Body of pancreas (tissue), 4 donors: ENCODE measurements at regions not wholly inside any gene's neighbourhood (a gene's known extent, or its start where the extent isn't known, plus 50 kb on each side); places are given as distances from the start of the nearest gene placed in this dataset.

Experiments
- ATAC-seq: fragments of 150-250 bp; one replicate; pipeline ENCODE4 v1.9.1; 2016
- DNase-seq, 4 donors: peaks; one replicate each; pipeline ENCODE4 v3.0.0-alpha.2; 2019
- H3K27ac ChIP-seq, 4 donors: fragments of 200-600 bp; sonication (generic); 1 replicate in 3 of 4; 2 replicates in 1 of 4; pipeline versions ENCODE4 v1.5.1 to v1.6.1; 2016 to 2019; ENCODE audit warnings: mild to moderate bottlenecking in 1 of 4, mixed read lengths in 1 of 4, moderate library complexity in 1 of 4
- H3K27me3 ChIP-seq, 2 donors: fragments of 200-600 bp; sonication (generic); one replicate each; pipeline ENCODE4 v1.6.0; 2016; ENCODE audit warnings: mild to moderate bottlenecking in 1 of 2
- H3K36me3 ChIP-seq, 2 donors: fragments of 200-600 bp; sonication (generic); replicated peaks in 1 of 2; 2 replicates each; pipeline ENCODE4 v1.5.1; 2016; ENCODE audit warnings: low read depth in 2 of 2; ENCODE audit not compliant: insufficient read depth in 1 of 2
- H3K4me1 ChIP-seq: fragments of 200-600 bp; sonication (generic); one replicate; pipeline ENCODE4 v1.6.0; 2016
- H3K4me3 ChIP-seq, 2 donors: fragments of 200-600 bp; sonication (generic); 1 replicate in 1 of 2; 2 replicates in 1 of 2; pipeline ENCODE4 v1.5.1; 2016 to 2019
- H3K9me3 ChIP-seq, 3 donors: fragments of 200-600 bp; sonication (generic); 1 replicate in 2 of 3; 2 replicates in 1 of 3; pipeline ENCODE4 v1.5.1; 2016
- CTCF ChIP-seq, 7 experiments: fragments of 450-650 bp in 4 of 7; fragments of 200-600 bp in 3 of 7; sonication (generic) in 3 of 7; IDR thresholded peaks; one replicate each; pipeline ENCODE4 v1.5.1; 2016 to 2019; ENCODE audit warnings: antibody characterized with exemption in 7 of 7
- POLR2A ChIP-seq, 3 donors: fragments of 450-650 bp; IDR thresholded peaks; one replicate each; pipeline ENCODE4 v1.6.1; 2016; ENCODE audit warnings: antibody characterized with exemption in 3 of 3, mild to moderate bottlenecking in 2 of 3
- WGBS, 2 donors: methylation state at CpG; one replicate each; pipeline ENCODE4 v1.1.5; 2017; 5-methylcytosine and 5-hydroxymethylcytosine counted together
- intact Hi-C: fragments of 100-400 bp; cut with DNase I; formaldehyde crosslinking; loops from one replicate; pipeline ENCODE4 v1.15.1; 2023

DNA sequence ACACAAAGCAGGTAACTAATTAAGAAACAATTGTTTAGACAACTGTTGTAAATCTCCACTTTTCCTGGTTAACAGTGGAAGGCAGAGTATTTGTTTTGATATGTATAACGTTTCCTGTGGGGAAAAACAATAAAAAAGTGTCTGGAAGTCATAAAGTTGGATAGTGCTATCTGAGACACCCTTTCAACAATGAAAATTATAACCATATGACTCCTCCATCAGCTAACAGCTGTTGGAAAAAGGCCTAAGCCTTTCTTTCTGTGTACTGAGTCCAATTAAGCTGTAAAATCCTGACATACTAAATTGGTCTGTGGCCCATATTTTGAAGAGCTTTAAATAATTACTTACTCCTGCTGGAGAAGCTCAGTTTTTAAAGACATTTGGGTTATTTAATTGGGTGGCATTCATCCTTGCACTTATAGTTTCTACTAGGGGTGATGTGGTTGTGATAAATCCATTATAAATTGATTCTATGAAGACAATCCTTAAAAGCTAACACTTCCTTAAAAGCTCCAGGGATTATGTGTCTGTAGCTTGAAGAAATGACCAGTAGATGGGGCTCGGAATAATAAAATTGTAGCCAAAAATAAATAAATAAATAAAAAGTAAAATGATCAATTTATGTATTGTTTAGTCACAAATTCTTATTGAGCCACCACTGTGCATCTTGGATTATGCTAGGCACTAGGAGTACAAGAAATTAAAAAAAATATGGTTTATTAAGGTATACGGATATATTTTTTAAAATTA, 698.1 kb upstream of the NXPH2 start:
- DNase-seq (no peak), ATAC-seq (no peak)
- WGBS, 2 donors, result 52 to 54% methylated on average over 3 of the region's 3 CpGs
- H3K4me3 ChIP-seq, result no peak overlapping the region
- intact Hi-C loops, result no loop called here
- no peak overlapping the region for H3K27ac ChIP-seq
- no peaks in the 10 kb centered on the region for H3K27me3 ChIP-seq
- no peaks in the 10 kb centered on the region for H3K36me3 ChIP-seq
- no peaks in the 10 kb centered on the region for H3K9me3 ChIP-seq
- TF ChIP-seq CTCF (IDR thresholded peaks at IDR 0.05) (no peak), POLR2A (IDR thresholded peaks at IDR 0.05) (no peak)
- H3K4me1 ChIP-seq, result no peaks in the 10 kb centered on the region

GRCh38 chr2:139477618-139478017, 697.4 kb upstream of the NXPH2 start:
- ATAC-seq (no peak), DNase-seq (no peak)
- Histone ChIP-seq H3K4me3 (no peak overlapping the region), H3K27me3 (no peaks in the 10 kb centered on the region), H3K27ac (no peak overlapping the region), H3K36me3 (no peaks in the 10 kb centered on the region), H3K9me3 (no peaks in the 10 kb centered on the region), H3K4me1 (no peaks in the 10 kb centered on the region)
- WGBS, 2 donors, result 84 to 87% methylated on average over 8 of the region's 8 CpGs
- intact Hi-C loops, result no loop called here
- TF ChIP-seq POLR2A (IDR thresholded peaks at IDR 0.05), result no peak
- TF ChIP-seq CTCF (IDR thresholded peaks at IDR 0.05), result no peak

DNA sequence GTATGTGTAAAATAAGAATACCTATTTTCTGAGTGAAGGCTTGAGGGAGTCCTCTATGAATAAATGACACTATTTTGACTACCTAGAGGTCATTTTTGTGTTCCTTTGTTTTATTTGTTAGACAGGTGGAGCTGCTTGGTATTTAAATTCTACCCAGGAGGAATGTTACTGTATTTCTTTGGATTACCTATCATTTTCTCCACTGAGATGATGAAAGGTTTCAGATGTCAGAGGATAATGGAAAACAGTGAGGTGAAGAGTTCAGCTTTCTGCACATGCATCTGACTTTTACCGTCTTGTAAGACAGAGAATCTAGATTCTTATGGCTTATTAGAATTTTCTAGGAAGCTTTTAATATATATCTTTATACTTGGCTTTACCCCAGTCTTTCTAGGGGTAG, 689.8 kb upstream of the NXPH2 start:
- TF ChIP-seq CTCF (IDR thresholded peaks at IDR 0.05) (no peak), POLR2A (IDR thresholded peaks at IDR 0.05) (no peak)
- no peak for DNase-seq
- Histone ChIP-seq H3K36me3 (no peaks in the 10 kb centered on the region), H3K27me3 (no peaks in the 10 kb centered on the region), H3K9me3 (no peaks in the 10 kb centered on the region), H3K4me3 (no peak overlapping the region), H3K27ac (no peak overlapping the region), H3K4me1 (no peaks in the 10 kb centered on the region)
- no peak for ATAC-seq
- intact Hi-C loops, result no loop called here
- WGBS, 2 donors, result 73 to 75% methylated on average over 1 of the region's 1 CpG

GRCh38 chr2:139465789-139466188, 685.6 kb upstream of the NXPH2 start:
- TF ChIP-seq POLR2A (IDR thresholded peaks at IDR 0.05) (no peak), CTCF (IDR thresholded peaks at IDR 0.05) (no peak)
- intact Hi-C loops, result no loop called here
- DNase-seq, result no peak
- ATAC-seq, result no peak
- Histone ChIP-seq H3K27ac (no peak overlapping the region), H3K36me3 (no peaks in the 10 kb centered on the region), H3K27me3 (no peaks in the 10 kb centered on the region), H3K4me3 (no peak overlapping the region), H3K9me3 (no peaks in the 10 kb centered on the region), H3K4me1 (no peaks in the 10 kb centered on the region)
- 42 to 50% methylated on average over 4 of the region's 4 CpGs for WGBS, 2 donors

DNA sequence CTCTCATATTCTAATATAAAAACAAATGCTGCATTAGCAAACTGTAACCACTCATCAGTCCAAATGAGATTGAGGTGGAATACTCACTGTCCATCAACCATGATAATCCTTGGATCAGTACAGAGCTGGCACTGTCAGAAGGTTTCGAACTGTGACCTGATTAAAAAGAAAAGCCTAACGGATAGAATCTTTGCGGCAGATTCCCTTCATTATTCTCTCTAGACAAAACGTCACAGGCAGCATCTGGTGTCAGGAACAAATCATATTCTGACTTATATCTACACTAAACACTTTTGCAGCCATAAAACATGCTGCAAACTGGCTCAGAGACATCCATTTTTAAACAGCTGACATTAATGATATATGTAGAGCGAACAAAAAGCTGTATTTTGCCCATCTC, 677.7 kb upstream of the NXPH2 start:
- WGBS, 2 donors, result 59 to 68% methylated on average over 5 of the region's 5 CpGs
- TF ChIP-seq POLR2A (IDR thresholded peaks at IDR 0.05) (no peak), CTCF (IDR thresholded peaks at IDR 0.05) (no peak)

More for the DNA sequence above, 677.7 kb upstream of the NXPH2 start:
- Histone ChIP-seq H3K4me1 (no peaks in the 10 kb centered on the region), H3K4me3 (no peak overlapping the region), H3K36me3 (no peaks in the 10 kb centered on the region), H3K27me3 (no peaks in the 10 kb centered on the region), H3K27ac (no peak overlapping the region), H3K9me3 (no peaks in the 10 kb centered on the region)
- intact Hi-C loops, result no loop called here
- DNase-seq (no peak), ATAC-seq (no peak)
